Endothelial cell (in vitro differentiated cells): ENCODE measurements at regions not wholly inside any gene's neighbourhood (a gene's known extent, or its start where the extent isn't known, plus 50 kb on each side); places are given as distances from the start of the nearest gene placed in this dataset.
"Not testable (repeated sequence)": the region's sequence is repeated elsewhere in the genome, so short reads cannot be mapped to it uniquely, and the experiment has no call there.

Experiments
- DNase-seq: peaks from one replicate; pipeline ENCODE4 v3.0.0; 2021; ENCODE audit warnings: low spot score
- H3K27ac Mint-ChIP-seq: one replicate; pipeline ENCODE4 v1.8.0; 2021; ENCODE audit warnings: mixed read lengths, inconsistent platforms; ENCODE audit not compliant: unreplicated experiment
- H3K27me3 Mint-ChIP-seq: one replicate; pipeline ENCODE4 v1.8.0; 2021; ENCODE audit warnings: mild to moderate bottlenecking, moderate library complexity, mixed read lengths, inconsistent platforms; ENCODE audit not compliant: unreplicated experiment
- H3K36me3 Mint-ChIP-seq: one replicate; pipeline ENCODE4 v1.8.0; 2021; ENCODE audit warnings: mild to moderate bottlenecking, low read depth, mixed read lengths, inconsistent platforms; ENCODE audit not compliant: unreplicated experiment
- H3K4me1 Mint-ChIP-seq: one replicate; pipeline ENCODE4 v1.8.0; 2021; ENCODE audit warnings: mild to moderate bottlenecking, mixed read lengths, inconsistent platforms; ENCODE audit not compliant: unreplicated experiment
- H3K4me3 Mint-ChIP-seq: one replicate; pipeline ENCODE4 v1.8.0; 2021; ENCODE audit warnings: mild to moderate bottlenecking, mixed read lengths, inconsistent platforms; ENCODE audit not compliant: unreplicated experiment
- H3K9me3 Mint-ChIP-seq: one replicate; pipeline ENCODE4 v1.8.0; 2021; ENCODE audit warnings: mixed read lengths, inconsistent platforms; ENCODE audit not compliant: unreplicated experiment
- CTCF ChIP-seq: fragments of 200-600 bp; sonication (generic); IDR thresholded peaks from one replicate; pipeline ENCODE4 v1.5.0; 2021; ENCODE audit warnings: antibody characterized with exemption; ENCODE audit not compliant: unreplicated experiment

- DNase-seq = no peak
- Mint-ChIP-seq H3K9me3 (no peaks in the 10 kb centered on the region), H3K4me3 (no peak overlapping the region), H3K4me1 (no peaks in the 10 kb centered on the region), H3K27me3 (peaks cover 3% of the 10 kb centered on the region), H3K36me3 (no peaks in the 10 kb centered on the region), H3K27ac (no peak overlapping the region)
- no peak for TF ChIP-seq CTCF
Observed at GRCh38 chr4:176618138-176618537, 174.6 kb downstream of the VEGFC start.

- no peak overlapping the region for H3K4me3 Mint-ChIP-seq
- H3K27me3 Mint-ChIP-seq = peaks cover 3% of the 10 kb centered on the region
Observed at GRCh38 chr4:176619430-176619829, 173.3 kb downstream of the VEGFC start.

GRCh38 chr4:176622251-176622948 is 170.3 kb downstream of the VEGFC start:
- no peak for DNase-seq
- peaks cover 3% of the 10 kb centered on the region for H3K27me3 Mint-ChIP-seq
- no peaks in the 10 kb centered on the region for H3K36me3 Mint-ChIP-seq
- no peaks in the 10 kb centered on the region for H3K4me1 Mint-ChIP-seq
- no peaks in the 10 kb centered on the region for H3K9me3 Mint-ChIP-seq
- no peak overlapping the region for H3K27ac Mint-ChIP-seq
- no peak overlapping the region for H3K4me3 Mint-ChIP-seq
- no peak for TF ChIP-seq CTCF

More at GRCh38 chr4:176619430-176619829, 173.3 kb downstream of the VEGFC start:
- no peak for TF ChIP-seq CTCF
- DNase-seq = no peak
- Mint-ChIP-seq H3K27ac (no peak overlapping the region), H3K36me3 (no peaks in the 10 kb centered on the region), H3K4me1 (no peaks in the 10 kb centered on the region), H3K9me3 (no peaks in the 10 kb centered on the region)

- H3K27me3 Mint-ChIP-seq, DNase-seq, H3K36me3 Mint-ChIP-seq, H3K27ac Mint-ChIP-seq, H3K4me3 Mint-ChIP-seq, H3K4me1 Mint-ChIP-seq, H3K9me3 Mint-ChIP-seq: not testable (repeated sequence)
Observed at GRCh38 chr4:176624983-176625610, 167.6 kb downstream of the VEGFC start.

- H3K9me3 Mint-ChIP-seq = no peaks in the 10 kb centered on the region
- no peak overlapping the region for H3K27ac Mint-ChIP-seq
- TF ChIP-seq CTCF = no peak
- no peaks in the 10 kb centered on the region for H3K36me3 Mint-ChIP-seq
- H3K27me3 Mint-ChIP-seq = no peaks in the 10 kb centered on the region
- no peak for DNase-seq
- no peak overlapping the region for H3K4me3 Mint-ChIP-seq
- no peaks in the 10 kb centered on the region for H3K4me1 Mint-ChIP-seq
Observed at GRCh38 chr4:176627916-176628315, 164.8 kb downstream of the VEGFC start.
